Suprapubic skin (tissue), 4 donors: ENCODE measurements at regions not wholly inside any gene's neighbourhood (a gene's known extent, or its start where the extent isn't known, plus 50 kb on each side); places are given as distances from the start of the nearest gene placed in this dataset.

Source experiments
- DNase-seq, 2 donors: peaks; one replicate each; pipeline ENCODE4 v3.0.0-alpha.2; 2019; ENCODE audit warnings: low spot score in 2 of 2
- H3K27ac ChIP-seq: fragments of 200-600 bp; sonication (generic); one replicate; pipeline ENCODE4 v1.5.1; 2019
- H3K27me3 ChIP-seq: fragments of 200-600 bp; sonication (generic); one replicate; pipeline ENCODE4 v1.5.1; 2019
- H3K36me3 ChIP-seq: fragments of 200-600 bp; sonication (generic); one replicate; pipeline ENCODE4 v1.5.1; 2019
- H3K4me1 ChIP-seq: fragments of 200-600 bp; sonication (generic); one replicate; pipeline ENCODE4 v1.5.1; 2019
- H3K4me3 ChIP-seq: fragments of 200-600 bp; sonication (generic); one replicate; pipeline ENCODE4 v1.5.1; 2019; ENCODE audit warnings: mild to moderate bottlenecking
- H3K9me3 ChIP-seq: fragments of 200-600 bp; sonication (generic); one replicate; pipeline ENCODE4 v1.5.1; 2019
- CTCF ChIP-seq, 2 donors: fragments of 200-600 bp in 1 of 2; fragments of 450-650 bp in 1 of 2; sonication (generic) in 1 of 2; IDR thresholded peaks; one replicate each; pipeline ENCODE4 v1.5.1; 2016 to 2019; ENCODE audit warnings: antibody characterized with exemption in 2 of 2, mild to moderate bottlenecking in 1 of 2, moderate library complexity in 1 of 2
- EP300 ChIP-seq: sonication (generic); formaldehyde crosslinking; IDR thresholded peaks from one replicate; pipeline ENCODE4 v1.6.1; 2017; ENCODE audit warnings: antibody characterized with exemption
- POLR2A ChIP-seq, 2 donors: fragments of 450-650 bp; IDR thresholded peaks; one replicate each; pipeline ENCODE4 v1.6.1; 2017; ENCODE audit warnings: antibody characterized with exemption in 2 of 2, mild to moderate bottlenecking in 2 of 2, moderate library complexity in 2 of 2
- POLR2AphosphoS5 ChIP-seq, 3 donors: sonication (generic); formaldehyde crosslinking; IDR thresholded peaks; one replicate each; pipeline ENCODE4 v1.6.1; 2017; ENCODE audit warnings: antibody characterized with exemption in 3 of 3
- WGBS: methylation state at CpG from one replicate; pipeline ENCODE4 v1.1.5; 2018; 5-methylcytosine and 5-hydroxymethylcytosine counted together

- no peaks in the 10 kb centered on the region for H3K9me3 ChIP-seq
- TF ChIP-seq POLR2AphosphoS5 (IDR thresholded peaks at IDR 0.05) (no peak), CTCF (IDR thresholded peaks at IDR 0.05) (no peak), EP300 (no peak)
- DNase-seq = no peak
- 89% methylated on average over 2 of the region's 2 CpGs for WGBS
- H3K27ac ChIP-seq = peak overlapping the region; percentile 98
- H3K4me3 ChIP-seq = no peak overlapping the region
- no peaks in the 10 kb centered on the region for H3K36me3 ChIP-seq
- peaks cover 61% of the 10 kb centered on the region for H3K4me1 ChIP-seq
- H3K27me3 ChIP-seq = no peaks in the 10 kb centered on the region
Observed at GRCh38 chr3:188949456-188949855, 222.3 kb upstream of the TPRG1 start.

- no peak overlapping the region for H3K4me3 ChIP-seq
- DNase-seq = no peak
- H3K27ac ChIP-seq = peak overlapping the region; percentile 98
- TF ChIP-seq CTCF (IDR thresholded peaks at IDR 0.05) (no peak), POLR2A (IDR thresholded peaks at IDR 0.05) (no peak), POLR2AphosphoS5 (IDR thresholded peaks at IDR 0.05) (no peak), EP300 (no peak)
- no peaks in the 10 kb centered on the region for H3K36me3 ChIP-seq
- WGBS = 100% methylated on average over 1 of the region's 1 CpG
- no peaks in the 10 kb centered on the region for H3K9me3 ChIP-seq
- H3K4me1 ChIP-seq = peaks cover 55% of the 10 kb centered on the region
- H3K27me3 ChIP-seq = no peaks in the 10 kb centered on the region
Observed at GRCh38 chr3:188949996-188950395, 221.8 kb upstream of the TPRG1 start.

- Histone ChIP-seq H3K9me3 (no peaks in the 10 kb centered on the region), H3K36me3 (no peaks in the 10 kb centered on the region), H3K4me3 (no peak overlapping the region), H3K27me3 (no peaks in the 10 kb centered on the region), H3K27ac (peak overlapping the region; percentile 98), H3K4me1 (peaks cover 53% of the 10 kb centered on the region)
- WGBS = 64% methylated on average over 13 of the region's 13 CpGs
- peak; percentile 87 to 89 for DNase-seq
- no peak for TF ChIP-seq CTCF (IDR thresholded peaks at IDR 0.05)
- peak in 1 of 2 donors; percentile 35 for TF ChIP-seq POLR2A (IDR thresholded peaks at IDR 0.05)
- TF ChIP-seq POLR2AphosphoS5 (IDR thresholded peaks at IDR 0.05) = peak in 1 of 3 donors; percentile 62
Observed at GRCh38 chr3:188950832-188951489, 220.8 kb upstream of the TPRG1 start.

- Histone ChIP-seq H3K27me3 (no peaks in the 10 kb centered on the region), H3K36me3 (no peaks in the 10 kb centered on the region), H3K9me3 (no peaks in the 10 kb centered on the region), H3K4me1 (peaks cover 51% of the 10 kb centered on the region), H3K27ac (no peak overlapping the region), H3K4me3 (no peak overlapping the region)
- DNase-seq = no peak
- 91% methylated on average over 8 of the region's 8 CpGs for WGBS
- TF ChIP-seq EP300 (no peak), POLR2A (IDR thresholded peaks at IDR 0.05) (no peak), CTCF (IDR thresholded peaks at IDR 0.05) (no peak), POLR2AphosphoS5 (IDR thresholded peaks at IDR 0.05) (no peak)
Observed at GRCh38 chr3:188951734-188952133, 220.0 kb upstream of the TPRG1 start.

GRCh38 chr3:188954590-188955208 is 217.1 kb upstream of the TPRG1 start:
- WGBS = 34% methylated on average over 3 of the region's 3 CpGs
- no peak overlapping the region for H3K4me3 ChIP-seq
- H3K27ac ChIP-seq = no peak overlapping the region
- no peaks in the 10 kb centered on the region for H3K9me3 ChIP-seq
- H3K36me3 ChIP-seq = no peaks in the 10 kb centered on the region
- DNase-seq = peak; percentile 89 to 90
- TF ChIP-seq POLR2A (IDR thresholded peaks at IDR 0.05) (no peak), POLR2AphosphoS5 (IDR thresholded peaks at IDR 0.05) (peak in 2 of 3 donors; percentile 43 to 60), CTCF (IDR thresholded peaks at IDR 0.05) (peak; percentile 80 to 94)
- no peaks in the 10 kb centered on the region for H3K27me3 ChIP-seq
- H3K4me1 ChIP-seq = peaks cover 22% of the 10 kb centered on the region
